Naive B cell (primary cell): ENCODE measurements at regions not wholly inside any gene's neighbourhood (a gene's known extent, or its start where the extent isn't known, plus 50 kb on each side); places are given as distances from the start of the nearest gene placed in this dataset.

Source experiments
- ATAC-seq, 2 donors: fragments of 150-1000 bp; cut with Tn5 transposase; 2 replicates each; pipeline ENCODE4 v1.10.0; 2021; ENCODE audit warnings: low read depth in 2 of 2, mild to moderate bottlenecking in 2 of 2, moderate library complexity in 2 of 2
- DNase-seq: peaks from one replicate; pipeline ENCODE4 v3.0.0; 2022
- H3K27ac Mint-ChIP-seq, 6 donors: one replicate each; pipeline ENCODE4 v1.8.0; 2020 to 2022; ENCODE audit warnings: mild to moderate bottlenecking in 6 of 6, mixed read lengths in 6 of 6, moderate library complexity in 5 of 6, inconsistent platforms in 2 of 6
- H3K27me3 Mint-ChIP-seq, 3 donors: one replicate each; pipeline ENCODE4 v1.8.0; 2021 to 2022; ENCODE audit warnings: mixed read lengths in 3 of 3, mild to moderate bottlenecking in 1 of 3
- H3K36me3 Mint-ChIP-seq, 2 donors: one replicate each; pipeline ENCODE4 v1.8.0; 2020 to 2022; ENCODE audit warnings: mixed read lengths in 2 of 2, inconsistent platforms in 1 of 2, mild to moderate bottlenecking in 1 of 2
- H3K4me1 Mint-ChIP-seq, 3 donors: one replicate each; pipeline ENCODE4 v1.8.0; 2020 to 2022; ENCODE audit warnings: mixed read lengths in 3 of 3, inconsistent platforms in 1 of 3, mild to moderate bottlenecking in 1 of 3, moderate library complexity in 1 of 3
- H3K4me3 Mint-ChIP-seq, 8 donors: one replicate each; pipeline ENCODE4 v1.8.0; 2020 to 2022; ENCODE audit warnings: mild to moderate bottlenecking in 8 of 8, mixed read lengths in 8 of 8, moderate library complexity in 8 of 8, inconsistent platforms in 2 of 8
- H3K9me3 Mint-ChIP-seq, 7 donors: one replicate each; pipeline ENCODE4 v1.8.0; 2020 to 2022; ENCODE audit warnings: mixed read lengths in 7 of 7, mild to moderate bottlenecking in 5 of 7, inconsistent platforms in 2 of 7, moderate library complexity in 1 of 7

- no peak overlapping the region for H3K27ac Mint-ChIP-seq
- no peaks in the 10 kb centered on the region for H3K9me3 Mint-ChIP-seq
- no peaks in the 10 kb centered on the region for H3K36me3 Mint-ChIP-seq
- no peak overlapping the region for H3K4me3 Mint-ChIP-seq
- DNase-seq (no peak), ATAC-seq (no peak)
- no peaks in the 10 kb centered on the region for H3K4me1 Mint-ChIP-seq
- peaks cover 12 to 28% (median 27%) of the 10 kb centered on the region in 3 donors for H3K27me3 Mint-ChIP-seq
Measured at GRCh38 chr21:35905963-35906345, 154.4 kb downstream of the SETD4 start.

DNA sequence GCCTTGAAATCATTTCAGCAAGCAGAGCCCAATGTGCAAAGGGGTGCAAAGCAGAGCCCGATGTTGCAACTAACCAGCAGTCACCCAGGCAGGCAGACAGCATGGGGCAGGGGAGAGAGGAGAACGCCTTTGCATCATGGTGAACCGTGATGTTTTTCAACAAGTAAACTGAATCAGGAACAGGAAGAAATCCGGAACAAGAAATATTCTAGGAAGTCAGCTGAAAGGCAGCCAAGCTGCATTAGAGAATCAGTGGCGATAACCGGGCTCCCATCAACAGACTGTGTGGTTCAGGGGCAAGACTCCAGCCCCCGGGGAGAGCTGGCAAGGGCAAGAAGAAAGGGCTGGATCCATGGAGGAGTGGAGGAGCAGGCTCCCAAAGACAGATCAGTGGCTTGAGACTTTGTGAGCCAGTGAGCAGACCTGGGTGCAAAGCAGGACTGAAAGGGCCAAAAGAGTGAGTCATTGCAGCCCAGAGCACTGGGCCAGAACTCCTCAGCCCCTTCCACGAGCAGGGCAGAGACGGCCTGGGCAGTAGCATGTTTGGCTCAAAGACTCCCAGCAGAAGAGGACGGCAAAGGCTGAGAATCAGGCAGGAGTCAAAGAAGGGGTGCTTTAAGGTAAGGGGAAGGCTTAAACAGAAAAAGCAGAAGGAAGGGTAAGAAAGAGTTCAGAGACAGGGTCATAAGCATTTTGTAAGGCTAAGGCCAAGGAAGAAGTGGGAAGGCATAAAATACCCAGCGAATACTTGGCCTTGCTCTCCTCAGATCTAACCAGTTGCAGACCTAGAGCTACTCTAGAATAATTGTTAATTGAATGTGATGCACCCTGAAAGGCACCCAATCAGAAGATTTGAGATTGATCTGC is 155.0 kb downstream of the SETD4 start:
- Mint-ChIP-seq H3K9me3 (no peaks in the 10 kb centered on the region), H3K27ac (no peak overlapping the region)

GRCh38 chr21:35900539-35900938 is 159.8 kb downstream of the SETD4 start:
- Mint-ChIP-seq H3K9me3 (peaks cover 0 to 2% (median 0%) of the 10 kb centered on the region in 7 donors), H3K4me1 (peaks cover 0 to 9% (median 9%) of the 10 kb centered on the region in 3 donors), H3K27me3 (peaks cover 16 to 28% (median 27%) of the 10 kb centered on the region in 3 donors), H3K36me3 (no peaks in the 10 kb centered on the region), H3K4me3 (no peak overlapping the region), H3K27ac (no peak overlapping the region)
- DNase-seq (no peak), ATAC-seq (no peak)

More for the DNA sequence above, 155.0 kb downstream of the SETD4 start:
- ATAC-seq (no peak), DNase-seq (no peak)
- H3K4me3 Mint-ChIP-seq = no peak overlapping the region
- no peaks in the 10 kb centered on the region for H3K36me3 Mint-ChIP-seq
- peaks cover 12 to 28% (median 27%) of the 10 kb centered on the region in 3 donors for H3K27me3 Mint-ChIP-seq
- H3K4me1 Mint-ChIP-seq = no peaks in the 10 kb centered on the region

- Mint-ChIP-seq H3K36me3 (no peaks in the 10 kb centered on the region), H3K27ac (no peak overlapping the region), H3K4me1 (peaks cover 0 to 12% (median 9%) of the 10 kb centered on the region in 3 donors), H3K4me3 (peak overlapping the region in 1 of 8 donors; percentile 8), H3K9me3 (peaks cover 0 to 2% (median 0%) of the 10 kb centered on the region in 7 donors), H3K27me3 (peaks cover 0 to 16% (median 4%) of the 10 kb centered on the region in 3 donors)
- ATAC-seq (no peak), DNase-seq (no peak)
Measured at GRCh38 chr21:35896060-35896459, 164.3 kb downstream of the SETD4 start.

DNA sequence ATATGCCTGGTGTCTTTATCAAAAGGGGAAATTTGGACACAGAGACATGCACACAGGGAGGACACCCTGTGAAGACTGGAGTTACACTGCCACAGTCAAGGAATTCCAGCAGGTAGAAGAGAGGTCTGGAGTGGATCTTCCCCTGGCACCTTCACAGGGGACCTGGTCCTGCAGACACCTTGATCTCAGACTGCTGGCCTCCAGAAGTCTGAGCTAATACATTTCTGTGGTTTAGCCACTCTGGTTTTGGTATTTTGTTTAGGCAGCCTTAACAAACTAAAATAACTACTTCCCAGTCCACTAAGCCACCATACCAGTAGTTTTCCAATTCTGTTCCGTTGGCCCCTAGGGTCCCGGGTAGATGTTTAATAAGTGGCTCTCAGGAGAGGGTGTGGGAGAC is 164.7 kb downstream of the SETD4 start:
- DNase-seq = no peak
- Mint-ChIP-seq H3K4me3 (no peak overlapping the region), H3K27me3 (peaks cover 0 to 16% (median 4%) of the 10 kb centered on the region in 3 donors), H3K27ac (no peak overlapping the region), H3K4me1 (peaks cover 0 to 12% (median 9%) of the 10 kb centered on the region in 3 donors), H3K9me3 (peaks cover 0 to 2% (median 0%) of the 10 kb centered on the region in 7 donors), H3K36me3 (no peaks in the 10 kb centered on the region)
- no peak for ATAC-seq

GRCh38 chr21:35893156-35893555 is 167.2 kb downstream of the SETD4 start:
- no peak for ATAC-seq
- no peak overlapping the region for H3K27ac Mint-ChIP-seq
- no peaks in the 10 kb centered on the region for H3K36me3 Mint-ChIP-seq
- peaks cover 0 to 12% (median 9%) of the 10 kb centered on the region in 3 donors for H3K4me1 Mint-ChIP-seq
- no peaks in the 10 kb centered on the region for H3K9me3 Mint-ChIP-seq
- no peak overlapping the region for H3K4me3 Mint-ChIP-seq
- DNase-seq = no peak
- H3K27me3 Mint-ChIP-seq = peaks cover 0 to 16% (median 0%) of the 10 kb centered on the region in 3 donors

- Mint-ChIP-seq H3K27me3 (peaks cover 0 to 19% (median 19%) of the 10 kb centered on the region in 3 donors), H3K27ac (no peak overlapping the region), H3K4me1 (no peaks in the 10 kb centered on the region), H3K4me3 (no peak overlapping the region), H3K9me3 (peaks cover 0 to 7% (median 0%) of the 10 kb centered on the region in 7 donors), H3K36me3 (no peaks in the 10 kb centered on the region)
- DNase-seq (no peak), ATAC-seq (no peak)
Measured at GRCh38 chr21:35886887-35887286, 173.4 kb downstream of the SETD4 start.

- no peaks in the 10 kb centered on the region for H3K36me3 Mint-ChIP-seq
- H3K4me1 Mint-ChIP-seq = no peaks in the 10 kb centered on the region
- ATAC-seq (no peak), DNase-seq (no peak)
- peaks cover 0 to 27% (median 19%) of the 10 kb centered on the region in 3 donors for H3K27me3 Mint-ChIP-seq
- peaks cover 0 to 7% (median 0%) of the 10 kb centered on the region in 7 donors for H3K9me3 Mint-ChIP-seq
- H3K27ac Mint-ChIP-seq = no peak overlapping the region
- no peak overlapping the region for H3K4me3 Mint-ChIP-seq
Measured at GRCh38 chr21:35885942-35886541, 174.3 kb downstream of the SETD4 start.

- Mint-ChIP-seq H3K9me3 (peaks cover 0 to 7% (median 0%) of the 10 kb centered on the region in 7 donors), H3K4me1 (no peaks in the 10 kb centered on the region), H3K27me3 (peaks cover 0 to 34% (median 19%) of the 10 kb centered on the region in 3 donors), H3K27ac (no peak overlapping the region), H3K36me3 (no peaks in the 10 kb centered on the region), H3K4me3 (peak overlapping the region in 2 of 8 donors; percentile 15 to 66)
- DNase-seq (no peak), ATAC-seq (no peak)
Measured at GRCh38 chr21:35882791-35883240, 177.5 kb downstream of the SETD4 start.

DNA sequence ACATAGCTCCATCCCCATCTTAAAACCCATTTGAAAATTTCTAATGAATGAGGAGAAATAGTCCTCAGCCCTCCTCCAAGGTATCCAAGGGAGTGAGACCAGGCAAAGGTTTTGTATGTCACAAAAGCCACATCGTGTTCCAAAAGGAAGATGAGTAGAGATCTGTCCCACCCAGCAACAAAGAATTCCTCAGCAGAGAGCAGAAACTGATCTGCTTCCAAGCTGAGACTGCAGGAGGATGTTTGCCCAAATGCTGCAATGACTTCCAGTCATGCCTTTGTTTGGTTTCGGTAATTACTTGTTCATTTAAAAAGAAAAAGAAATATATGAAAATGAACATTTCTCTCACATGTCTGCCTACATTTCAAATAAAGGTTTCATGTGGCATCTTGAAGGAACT is 186.9 kb downstream of the SETD4 start:
- H3K36me3 Mint-ChIP-seq = peaks cover 2 to 8% of the 10 kb centered on the region in 2 donors
- no peaks in the 10 kb centered on the region for H3K4me1 Mint-ChIP-seq
- DNase-seq (no peak), ATAC-seq (no peak)
- no peak overlapping the region for H3K27ac Mint-ChIP-seq
- H3K9me3 Mint-ChIP-seq = peaks cover 2 to 11% (median 8%) of the 10 kb centered on the region in 7 donors
- no peak overlapping the region for H3K4me3 Mint-ChIP-seq
- peaks cover 11 to 44% (median 37%) of the 10 kb centered on the region in 3 donors for H3K27me3 Mint-ChIP-seq

- Mint-ChIP-seq H3K4me1 (no peaks in the 10 kb centered on the region), H3K27ac (no peak overlapping the region), H3K27me3 (peaks cover 8 to 44% (median 42%) of the 10 kb centered on the region in 3 donors), H3K9me3 (peaks cover 2 to 17% (median 13%) of the 10 kb centered on the region in 7 donors), H3K4me3 (no peak overlapping the region), H3K36me3 (peaks cover 4 to 8% of the 10 kb centered on the region in 2 donors)
- DNase-seq (no peak), ATAC-seq (no peak)
Measured at GRCh38 chr21:35871906-35872305, 188.4 kb downstream of the SETD4 start.

- Mint-ChIP-seq H3K36me3 (peaks cover 0 to 4% of the 10 kb centered on the region in 2 donors), H3K27ac (no peak overlapping the region), H3K9me3 (peaks cover 0 to 12% (median 7%) of the 10 kb centered on the region in 7 donors), H3K4me3 (no peak overlapping the region), H3K4me1 (no peaks in the 10 kb centered on the region), H3K27me3 (peaks cover 7 to 30% (median 20%) of the 10 kb centered on the region in 3 donors)
- ATAC-seq (no peak), DNase-seq (no peak)
Measured at GRCh38 chr21:35868869-35869223, 191.5 kb downstream of the SETD4 start.

- Mint-ChIP-seq H3K4me3 (no peak overlapping the region), H3K27me3 (peaks cover 7 to 30% (median 20%) of the 10 kb centered on the region in 3 donors), H3K4me1 (no peaks in the 10 kb centered on the region), H3K27ac (peak overlapping the region in 1 of 6 donors; percentile 13), H3K36me3 (peaks cover 0 to 4% of the 10 kb centered on the region in 2 donors), H3K9me3 (peaks cover 0 to 12% (median 7%) of the 10 kb centered on the region in 7 donors)
- DNase-seq = peak; percentile 2
- ATAC-seq = peak; percentile 58 to 60
Measured at GRCh38 chr21:35868005-35868868, 192.1 kb downstream of the SETD4 start.
